H1 (cell line): ENCODE measurements at regions not wholly inside any gene's neighbourhood (a gene's known extent, or its start where the extent isn't known, plus 50 kb on each side); places are given as distances from the start of the nearest gene placed in this dataset.

Experiments used
- TF ChIP-seq, protein P1 (sequence below), 3 experiments: IDR thresholded peaks; 1 replicate in 2 of 3; 2 replicates in 1 of 3; pipeline versions ENCODE4 v1.5.1 to v1.6.1; 2011; ENCODE audit warnings: low read length in 3 of 3, mild to moderate bottlenecking in 3 of 3, inconsistent platforms in 2 of 3, low read depth in 1 of 3, moderate library complexity in 1 of 3; ENCODE audit not compliant: insufficient read depth in 1 of 3; ENCODE audit errors: control extremely low read depth in 1 of 3

DNA sequence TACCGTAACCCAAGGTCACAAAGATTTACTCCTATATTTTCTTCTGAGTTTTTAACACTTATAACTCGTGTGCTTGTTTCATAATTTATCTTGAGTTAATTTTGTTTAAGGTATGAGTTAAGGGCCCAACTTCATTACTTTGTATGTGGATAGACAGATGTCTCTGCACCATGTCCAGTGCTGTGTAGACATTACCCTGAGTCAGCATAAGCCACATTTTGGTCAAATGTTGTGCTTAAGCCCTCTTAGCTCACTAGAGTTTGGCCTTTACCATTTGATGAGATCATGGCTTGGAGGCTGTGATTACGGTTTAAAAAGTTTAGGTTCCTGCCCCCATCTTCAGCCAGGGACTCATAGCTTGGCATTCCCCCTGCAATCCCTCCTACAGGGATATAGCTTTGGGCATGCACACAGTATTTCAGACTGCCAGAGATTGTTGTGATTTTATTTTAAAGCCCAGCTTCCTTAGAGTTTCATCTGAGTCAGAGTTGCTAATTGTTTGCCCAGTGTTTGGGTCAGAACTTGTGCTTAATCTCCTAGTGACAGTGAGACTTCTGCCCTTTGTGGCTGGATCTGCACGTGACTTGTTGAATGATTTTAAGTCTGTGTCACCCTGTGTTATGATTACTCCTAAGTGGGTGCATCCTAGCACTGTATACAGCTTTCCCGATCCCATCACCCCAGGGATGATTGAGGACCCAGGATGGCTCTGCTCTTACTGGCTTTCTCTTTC, 393.1 kb downstream of the CNTNAP4 start (continued):
- TF ChIP-seq, protein P1, sequence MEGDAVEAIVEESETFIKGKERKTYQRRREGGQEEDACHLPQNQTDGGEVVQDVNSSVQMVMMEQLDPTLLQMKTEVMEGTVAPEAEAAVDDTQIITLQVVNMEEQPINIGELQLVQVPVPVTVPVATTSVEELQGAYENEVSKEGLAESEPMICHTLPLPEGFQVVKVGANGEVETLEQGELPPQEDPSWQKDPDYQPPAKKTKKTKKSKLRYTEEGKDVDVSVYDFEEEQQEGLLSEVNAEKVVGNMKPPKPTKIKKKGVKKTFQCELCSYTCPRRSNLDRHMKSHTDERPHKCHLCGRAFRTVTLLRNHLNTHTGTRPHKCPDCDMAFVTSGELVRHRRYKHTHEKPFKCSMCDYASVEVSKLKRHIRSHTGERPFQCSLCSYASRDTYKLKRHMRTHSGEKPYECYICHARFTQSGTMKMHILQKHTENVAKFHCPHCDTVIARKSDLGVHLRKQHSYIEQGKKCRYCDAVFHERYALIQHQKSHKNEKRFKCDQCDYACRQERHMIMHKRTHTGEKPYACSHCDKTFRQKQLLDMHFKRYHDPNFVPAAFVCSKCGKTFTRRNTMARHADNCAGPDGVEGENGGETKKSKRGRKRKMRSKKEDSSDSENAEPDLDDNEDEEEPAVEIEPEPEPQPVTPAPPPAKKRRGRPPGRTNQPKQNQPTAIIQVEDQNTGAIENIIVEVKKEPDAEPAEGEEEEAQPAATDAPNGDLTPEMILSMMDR (IDR thresholded peaks at IDR 0.05; ENCODE audit: control extremely low read depth in 1 of 3, insufficient read depth in 1 of 3, low read depth in 1 of 3, low read length in 3 of 3): no peak
